ENCODE measurements at regions not wholly inside any gene's neighbourhood (a gene's known extent, or its start where the extent isn't known, plus 50 kb on each side); places are given as distances from the start of the nearest gene placed in this dataset.

GRCh38 chr5:58135571-58136335 lies 324.1 kb downstream of the PLK2 start:
- no peaks in the 10 kb centered on the region for H3K27me3 ChIP-seq (ENCODE audit: control insufficient read depth, insufficient read depth, low read length)
- DNase-seq (ENCODE audit: low read depth), result peak; percentile 49
- TF ChIP-seq CTCF (IDR thresholded peaks at IDR 0.05; ENCODE audit: insufficient read depth, low read length, severe bottlenecking), result no peak
- no peak for FAIRE-seq
- no peak overlapping the region for H3K4me3 ChIP-seq (ENCODE audit: low read depth, low read length)
- H3K36me3 ChIP-seq (ENCODE audit: control insufficient read depth, insufficient read depth, low read length), result no peaks in the 10 kb centered on the region

GRCh38 chr5:58133631-58134296 lies 326.1 kb downstream of the PLK2 start:
- FAIRE-seq (peak; percentile 68), DNase-seq (ENCODE audit: low read depth) (peak; percentile 83)
- no peak for TF ChIP-seq CTCF (IDR thresholded peaks at IDR 0.05; ENCODE audit: insufficient read depth, low read length, severe bottlenecking)
- no peaks in the 10 kb centered on the region for H3K27me3 ChIP-seq (ENCODE audit: control insufficient read depth, insufficient read depth, low read length)
- H3K36me3 ChIP-seq (ENCODE audit: control insufficient read depth, insufficient read depth, low read length), result no peaks in the 10 kb centered on the region
- no peak overlapping the region for H3K4me3 ChIP-seq (ENCODE audit: low read depth, low read length)

GRCh38 chr5:58133216-58133615 lies 326.7 kb downstream of the PLK2 start:
- no peaks in the 10 kb centered on the region for H3K36me3 ChIP-seq (ENCODE audit: control insufficient read depth, insufficient read depth, low read length)
- H3K4me3 ChIP-seq (ENCODE audit: low read depth, low read length), result no peak overlapping the region
- DNase-seq (ENCODE audit: low read depth) (no peak), FAIRE-seq (no peak)
- no peaks in the 10 kb centered on the region for H3K27me3 ChIP-seq (ENCODE audit: control insufficient read depth, insufficient read depth, low read length)
- no peak for TF ChIP-seq CTCF (IDR thresholded peaks at IDR 0.05; ENCODE audit: insufficient read depth, low read length, severe bottlenecking)

- FAIRE-seq (no peak), DNase-seq (ENCODE audit: low read depth) (peak; percentile 7)
- TF ChIP-seq CTCF (IDR thresholded peaks at IDR 0.05; ENCODE audit: insufficient read depth, low read length, severe bottlenecking), result no peak
- Histone ChIP-seq H3K4me3 (ENCODE audit: low read depth, low read length) (no peak overlapping the region), H3K27me3 (ENCODE audit: control insufficient read depth, insufficient read depth, low read length) (no peaks in the 10 kb centered on the region), H3K36me3 (ENCODE audit: control insufficient read depth, insufficient read depth, low read length) (no peaks in the 10 kb centered on the region)
Measured at GRCh38 chr5:58127255-58128220, 332.3 kb downstream of the PLK2 start.

GRCh38 chr5:58123501-58123900 lies 336.4 kb downstream of the PLK2 start:
- Histone ChIP-seq H3K27me3 (ENCODE audit: control insufficient read depth, insufficient read depth, low read length) (no peaks in the 10 kb centered on the region), H3K36me3 (ENCODE audit: control insufficient read depth, insufficient read depth, low read length) (no peaks in the 10 kb centered on the region), H3K4me3 (ENCODE audit: low read depth, low read length) (no peak overlapping the region)
- FAIRE-seq (no peak), DNase-seq (ENCODE audit: low read depth) (no peak)
- no peak for TF ChIP-seq CTCF (IDR thresholded peaks at IDR 0.05; ENCODE audit: insufficient read depth, low read length, severe bottlenecking)
